ENCODE measurements at regions not wholly inside any gene's neighbourhood (a gene's known extent, or its start where the extent isn't known, plus 50 kb on each side); places are given as distances from the start of the nearest gene placed in this dataset.

DNA sequence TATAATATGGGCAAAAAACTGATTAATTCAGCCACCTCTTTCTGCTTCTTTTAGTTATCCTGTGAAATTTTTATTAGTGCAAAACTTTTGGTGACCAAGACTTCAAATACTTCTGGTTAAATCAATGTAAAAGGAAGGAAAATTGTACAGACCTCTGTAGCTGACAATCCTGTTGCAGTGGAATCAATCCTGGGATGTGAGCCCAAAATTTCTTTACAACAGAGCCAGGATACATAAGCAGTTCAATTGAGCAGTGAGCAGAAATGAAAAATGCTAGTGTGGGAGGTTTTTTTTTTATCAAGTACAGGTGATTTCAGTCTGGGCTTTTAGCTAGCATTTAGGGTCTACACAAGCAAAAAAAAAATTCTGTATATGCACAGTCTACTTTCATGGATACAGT, 398.0 kb downstream of the OTOL1 start:
- CTCF ChIA-PET = no interaction called here
- Histone ChIP-seq H3K9me3 (ENCODE audit: control insufficient read depth in 1 of 2, insufficient read depth in 1 of 2, low read length in 2 of 2) (peaks cover 0 to 5% of the 10 kb centered on the region in 2 experiments), H3K4me3 (ENCODE audit: low read length) (no peak overlapping the region), H3K27me3 (ENCODE audit: control insufficient read depth in 1 of 2, insufficient read depth in 2 of 2, low read length in 2 of 2) (no peaks in the 10 kb centered on the region), H3K27ac (ENCODE audit: low read depth in 1 of 2, low read length in 2 of 2) (no peak overlapping the region), H3K4me1 (ENCODE audit: insufficient read depth, low read length) (no peaks in the 10 kb centered on the region), H3K36me3 (ENCODE audit: insufficient read depth, low read length) (no peaks in the 10 kb centered on the region)
- Mint-ChIP-seq H3K27me3 (no peaks in the 10 kb centered on the region), H3K4me3 (no peak overlapping the region), H3K4me1 (ENCODE audit: low read depth) (no peaks in the 10 kb centered on the region), H3K36me3 (ENCODE audit: low read depth) (no peaks in the 10 kb centered on the region), H3K27ac (no peak overlapping the region), H3K9me3 (no peaks in the 10 kb centered on the region)
- no peak for DNase-seq
- no peak for TF ChIP-seq CTCF (IDR thresholded peaks at IDR 0.05)
- intact Hi-C loops (cut with DNase I, micrococcal nuclease) = no loop called here
- no peak for ATAC-seq (ENCODE audit: poor library complexity)
- POLR2A ChIA-PET = no interaction called here

DNA sequence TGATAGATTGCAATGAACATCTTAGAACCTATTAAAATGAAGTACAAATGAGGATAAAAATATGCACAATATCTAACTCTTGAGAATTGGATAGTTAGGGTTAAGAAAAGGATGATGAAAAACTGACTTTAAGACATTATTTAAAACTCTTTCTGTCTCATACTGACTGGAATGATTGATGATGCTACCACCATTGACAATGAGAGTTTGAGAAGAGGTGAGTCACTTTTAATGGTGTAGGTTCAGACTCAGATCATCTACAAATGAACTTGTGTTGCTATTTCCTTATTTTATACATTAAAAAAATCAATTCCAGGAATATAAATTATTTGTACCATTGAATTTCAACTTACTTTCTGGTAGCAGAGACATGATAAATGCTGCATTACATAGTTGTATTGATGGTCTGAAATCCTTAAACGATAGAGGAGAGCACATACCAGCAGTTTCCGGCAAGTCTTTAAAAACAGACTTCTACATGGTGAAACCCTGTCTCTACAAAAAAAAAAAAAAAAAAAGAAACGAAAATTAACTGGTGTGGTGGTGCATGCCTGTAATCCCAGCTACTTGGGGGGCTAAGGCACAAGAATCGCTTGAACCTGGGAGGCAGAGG, 409.0 kb downstream of the OTOL1 start:
- Histone ChIP-seq H3K9me3 (ENCODE audit: control insufficient read depth in 1 of 2, insufficient read depth in 1 of 2, low read length in 2 of 2) (no peaks in the 10 kb centered on the region), H3K36me3 (ENCODE audit: insufficient read depth, low read length) (no peaks in the 10 kb centered on the region), H3K27me3 (ENCODE audit: control insufficient read depth in 1 of 2, insufficient read depth in 2 of 2, low read length in 2 of 2) (no peaks in the 10 kb centered on the region), H3K4me3 (ENCODE audit: low read length) (no peak overlapping the region), H3K4me1 (ENCODE audit: insufficient read depth, low read length) (no peaks in the 10 kb centered on the region), H3K27ac (ENCODE audit: low read depth in 1 of 2, low read length in 2 of 2) (no peak overlapping the region)
- H3K27me3 Mint-ChIP-seq = no peaks in the 10 kb centered on the region
- CTCF ChIA-PET = no interaction called here
- H3K27ac Mint-ChIP-seq = no peak overlapping the region
- peaks cover 5% of the 10 kb centered on the region for H3K9me3 Mint-ChIP-seq
- no peaks in the 10 kb centered on the region for H3K36me3 Mint-ChIP-seq (ENCODE audit: low read depth)
- POLR2A ChIA-PET = no interaction called here
- no peak for TF ChIP-seq CTCF (IDR thresholded peaks at IDR 0.05)
- H3K4me3 Mint-ChIP-seq = no peak overlapping the region
- ATAC-seq (ENCODE audit: poor library complexity) (no peak), DNase-seq (no peak)
- intact Hi-C loops (cut with DNase I, micrococcal nuclease) = no loop called here
- no peaks in the 10 kb centered on the region for H3K4me1 Mint-ChIP-seq (ENCODE audit: low read depth)

DNA sequence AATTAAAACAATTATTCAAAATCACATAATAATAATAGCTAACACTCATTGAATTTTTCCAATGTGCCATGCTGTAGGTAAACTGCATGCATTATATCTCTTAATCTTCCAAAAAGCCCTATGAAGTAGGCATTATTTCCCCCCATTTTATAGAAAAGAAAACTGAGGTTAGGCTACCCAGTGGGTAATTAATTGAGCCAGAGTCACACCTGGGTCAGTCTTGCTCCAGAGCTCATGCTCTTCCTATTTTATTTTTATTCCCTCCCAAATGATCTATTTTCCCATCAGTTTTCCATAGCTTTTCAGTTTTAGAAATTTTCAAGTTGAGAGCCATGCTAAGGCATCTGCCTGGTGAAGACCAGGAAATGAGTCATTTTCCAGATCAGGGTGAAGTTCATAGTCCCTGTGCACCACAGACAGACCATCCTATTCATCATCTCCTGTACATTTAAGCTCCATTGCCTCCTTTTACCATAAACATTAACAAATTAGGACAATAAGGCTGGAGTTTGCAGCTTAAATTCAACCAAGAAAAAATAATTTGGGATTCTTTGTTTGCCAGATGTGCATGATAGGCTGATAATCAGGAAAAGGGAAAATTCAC, 417.3 kb downstream of the OTOL1 start:
- intact Hi-C loops (cut with DNase I, micrococcal nuclease) = no loop called here
- Mint-ChIP-seq H3K36me3 (ENCODE audit: low read depth) (no peaks in the 10 kb centered on the region), H3K4me3 (no peak overlapping the region), H3K27ac (no peak overlapping the region), H3K27me3 (no peaks in the 10 kb centered on the region), H3K9me3 (no peaks in the 10 kb centered on the region), H3K4me1 (ENCODE audit: low read depth) (no peaks in the 10 kb centered on the region)
- no peak overlapping the region for H3K4me3 ChIP-seq (ENCODE audit: low read length)
- H3K4me1 ChIP-seq (ENCODE audit: insufficient read depth, low read length) = no peaks in the 10 kb centered on the region
- H3K36me3 ChIP-seq (ENCODE audit: insufficient read depth, low read length) = no peaks in the 10 kb centered on the region
- no peak for TF ChIP-seq CTCF (IDR thresholded peaks at IDR 0.05)
- H3K9me3 ChIP-seq (ENCODE audit: control insufficient read depth in 1 of 2, insufficient read depth in 1 of 2, low read length in 2 of 2) = no peaks in the 10 kb centered on the region
- no peak overlapping the region for H3K27ac ChIP-seq (ENCODE audit: low read depth in 1 of 2, low read length in 2 of 2)
- POLR2A ChIA-PET = no interaction called here
- H3K27me3 ChIP-seq (ENCODE audit: control insufficient read depth in 1 of 2, insufficient read depth in 2 of 2, low read length in 2 of 2) = no peaks in the 10 kb centered on the region
- CTCF ChIA-PET = no interaction called here
- DNase-seq (no peak), ATAC-seq (ENCODE audit: poor library complexity) (no peak)

Data from CD4-positive, alpha-beta T cell (primary cell).